ENCODE measurements at regions not wholly inside any gene's neighbourhood (a gene's known extent, or its start where the extent isn't known, plus 50 kb on each side); places are given as distances from the start of the nearest gene placed in this dataset.

- Mint-ChIP-seq H3K27ac (no peak overlapping the region), H3K4me1 (peaks cover 8% of the 10 kb centered on the region), H3K4me3 (no peak overlapping the region), H3K27me3 (ENCODE audit: low read depth) (no peaks in the 10 kb centered on the region; the same call in 1 of the 2 replicates), H3K9me3 (peaks cover 18% of the 10 kb centered on the region), H3K36me3 (peaks cover 9% of the 10 kb centered on the region)
- TF ChIP-seq ZNF317 (CRISPR knock-in tag; IDR thresholded peaks at IDR 0.05; ENCODE audit: borderline replicate concordance, low read depth) (no peak), ESRRA (CRISPR knock-in tag; IDR thresholded peaks at IDR 0.05; ENCODE audit: borderline replicate concordance) (no peak), RORB (CRISPR knock-in tag; IDR thresholded peaks at IDR 0.05) (no peak), SP1 (CRISPR knock-in tag; conservative IDR thresholded peaks at IDR 0.05) (no peak), ZBTB21 (CRISPR knock-in tag; IDR thresholded peaks at IDR 0.05; ENCODE audit: borderline replicate concordance) (no peak), GTF2I (CRISPR knock-in tag; conservative IDR thresholded peaks at IDR 0.05) (no peak), SMAD4 (CRISPR knock-in tag; IDR thresholded peaks at IDR 0.05) (no peak), TEAD4 (CRISPR knock-in tag; IDR thresholded peaks at IDR 0.05) (no peak), TEAD1 (CRISPR knock-in tag; IDR thresholded peaks at IDR 0.05) (no peak), ZNF138 (CRISPR knock-in tag; conservative IDR thresholded peaks at IDR 0.05) (no peak)
- TF ChIP-seq, protein P1, sequence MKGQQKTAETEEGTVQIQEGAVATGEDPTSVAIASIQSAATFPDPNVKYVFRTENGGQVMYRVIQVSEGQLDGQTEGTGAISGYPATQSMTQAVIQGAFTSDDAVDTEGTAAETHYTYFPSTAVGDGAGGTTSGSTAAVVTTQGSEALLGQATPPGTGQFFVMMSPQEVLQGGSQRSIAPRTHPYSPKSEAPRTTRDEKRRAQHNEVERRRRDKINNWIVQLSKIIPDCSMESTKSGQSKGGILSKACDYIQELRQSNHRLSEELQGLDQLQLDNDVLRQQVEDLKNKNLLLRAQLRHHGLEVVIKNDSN (CRISPR knock-in tag; IDR thresholded peaks at IDR 0.05): no peak
- TF ChIP-seq, protein P2, sequence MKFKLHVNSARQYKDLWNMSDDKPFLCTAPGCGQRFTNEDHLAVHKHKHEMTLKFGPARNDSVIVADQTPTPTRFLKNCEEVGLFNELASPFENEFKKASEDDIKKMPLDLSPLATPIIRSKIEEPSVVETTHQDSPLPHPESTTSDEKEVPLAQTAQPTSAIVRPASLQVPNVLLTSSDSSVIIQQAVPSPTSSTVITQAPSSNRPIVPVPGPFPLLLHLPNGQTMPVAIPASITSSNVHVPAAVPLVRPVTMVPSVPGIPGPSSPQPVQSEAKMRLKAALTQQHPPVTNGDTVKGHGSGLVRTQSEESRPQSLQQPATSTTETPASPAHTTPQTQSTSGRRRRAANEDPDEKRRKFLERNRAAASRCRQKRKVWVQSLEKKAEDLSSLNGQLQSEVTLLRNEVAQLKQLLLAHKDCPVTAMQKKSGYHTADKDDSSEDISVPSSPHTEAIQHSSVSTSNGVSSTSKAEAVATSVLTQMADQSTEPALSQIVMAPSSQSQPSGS (CRISPR knock-in tag; IDR thresholded peaks at IDR 0.05; ENCODE audit: borderline replicate concordance, low read depth): no peak
- ATAC-seq (no peak), DNase-seq (ENCODE audit: low spot score) (no peak)
- POLR2A ChIA-PET: no interaction called here
- CTCF ChIA-PET: no interaction called here
Observed at GRCh38 chr5:169398515-169398914, 97.6 kb upstream of the SLIT3 start.

GRCh38 chr5:169395136-169395535, 94.2 kb upstream of the SLIT3 start:
- no peaks in the 10 kb centered on the region; the same call in 1 of the 2 replicates for H3K27me3 Mint-ChIP-seq (ENCODE audit: low read depth)
- DNase-seq (ENCODE audit: low spot score): no peak
- CTCF ChIA-PET: no interaction called here
- POLR2A ChIA-PET: no interaction called here
- H3K27ac Mint-ChIP-seq: no peak overlapping the region
- H3K9me3 Mint-ChIP-seq: peaks cover 18% of the 10 kb centered on the region
- H3K4me3 Mint-ChIP-seq: no peak overlapping the region
- peaks cover 9% of the 10 kb centered on the region for H3K36me3 Mint-ChIP-seq
- no peak for ATAC-seq
- H3K4me1 Mint-ChIP-seq: peaks cover 8% of the 10 kb centered on the region
- TF ChIP-seq ZNF232 (CRISPR knock-in tag; IDR thresholded peaks at IDR 0.05) (no peak), MAX (CRISPR knock-in tag; IDR thresholded peaks at IDR 0.05) (no peak), NR2C2 (CRISPR knock-in tag; IDR thresholded peaks at IDR 0.05) (no peak), NR1H2 (CRISPR knock-in tag; IDR thresholded peaks at IDR 0.05) (no peak), NFE2L1 (CRISPR knock-in tag; IDR thresholded peaks at IDR 0.05) (no peak), RELA (CRISPR knock-in tag; IDR thresholded peaks at IDR 0.05; ENCODE audit: borderline replicate concordance) (no peak), ZNF317 (CRISPR knock-in tag; IDR thresholded peaks at IDR 0.05; ENCODE audit: borderline replicate concordance, low read depth) (no peak), FOXP1 (CRISPR knock-in tag; IDR thresholded peaks at IDR 0.05; ENCODE audit: borderline replicate concordance) (no peak), ZNF671 (CRISPR knock-in tag; IDR thresholded peaks at IDR 0.05) (no peak), ZNF281 (CRISPR knock-in tag; IDR thresholded peaks at IDR 0.05) (no peak), ZNF263 (CRISPR knock-in tag; IDR thresholded peaks at IDR 0.05; ENCODE audit: low read depth) (no peak), PRRX2 (CRISPR knock-in tag; IDR thresholded peaks at IDR 0.05) (no peak), GABPB1 (CRISPR knock-in tag; IDR thresholded peaks at IDR 0.05) (no peak), IRF1 (CRISPR knock-in tag; IDR thresholded peaks at IDR 0.05) (no peak), FOXK1 (CRISPR knock-in tag; IDR thresholded peaks at IDR 0.05) (no peak)
- TF ChIP-seq, protein P3, sequence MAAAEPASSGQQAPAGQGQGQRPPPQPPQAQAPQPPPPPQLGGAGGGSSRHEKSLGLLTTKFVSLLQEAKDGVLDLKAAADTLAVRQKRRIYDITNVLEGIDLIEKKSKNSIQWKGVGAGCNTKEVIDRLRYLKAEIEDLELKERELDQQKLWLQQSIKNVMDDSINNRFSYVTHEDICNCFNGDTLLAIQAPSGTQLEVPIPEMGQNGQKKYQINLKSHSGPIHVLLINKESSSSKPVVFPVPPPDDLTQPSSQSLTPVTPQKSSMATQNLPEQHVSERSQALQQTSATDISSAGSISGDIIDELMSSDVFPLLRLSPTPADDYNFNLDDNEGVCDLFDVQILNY (CRISPR knock-in tag; IDR thresholded peaks at IDR 0.05): no peak
- TF ChIP-seq, protein P4, sequence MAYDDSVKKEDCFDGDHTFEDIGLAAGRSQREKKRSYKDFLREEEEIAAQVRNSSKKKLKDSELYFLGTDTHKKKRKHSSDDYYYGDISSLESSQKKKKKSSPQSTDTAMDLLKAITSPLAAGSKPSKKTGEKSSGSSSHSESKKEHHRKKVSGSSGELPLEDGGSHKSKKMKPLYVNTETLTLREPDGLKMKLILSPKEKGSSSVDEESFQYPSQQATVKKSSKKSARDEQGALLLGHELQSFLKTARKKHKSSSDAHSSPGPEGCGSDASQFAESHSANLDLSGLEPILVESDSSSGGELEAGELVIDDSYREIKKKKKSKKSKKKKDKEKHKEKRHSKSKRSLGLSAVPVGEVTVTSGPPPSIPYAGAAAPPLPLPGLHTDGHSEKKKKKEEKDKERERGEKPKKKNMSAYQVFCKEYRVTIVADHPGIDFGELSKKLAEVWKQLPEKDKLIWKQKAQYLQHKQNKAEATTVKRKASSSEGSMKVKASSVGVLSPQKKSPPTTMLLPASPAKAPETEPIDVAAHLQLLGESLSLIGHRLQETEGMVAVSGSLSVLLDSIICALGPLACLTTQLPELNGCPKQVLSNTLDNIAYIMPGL (CRISPR knock-in tag; IDR thresholded peaks at IDR 0.05): no peak
- TF ChIP-seq, protein P5, sequence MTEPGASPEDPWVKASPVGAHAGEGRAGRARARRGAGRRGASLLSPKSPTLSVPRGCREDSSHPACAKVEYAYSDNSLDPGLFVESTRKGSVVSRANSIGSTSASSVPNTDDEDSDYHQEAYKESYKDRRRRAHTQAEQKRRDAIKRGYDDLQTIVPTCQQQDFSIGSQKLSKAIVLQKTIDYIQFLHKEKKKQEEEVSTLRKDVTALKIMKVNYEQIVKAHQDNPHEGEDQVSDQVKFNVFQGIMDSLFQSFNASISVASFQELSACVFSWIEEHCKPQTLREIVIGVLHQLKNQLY (CRISPR knock-in tag; IDR thresholded peaks at IDR 0.05): no peak

All from WTC11 (cell line).